GM23338 (cell line): ENCODE measurements at regions not wholly inside any gene's neighbourhood (a gene's known extent, or its start where the extent isn't known, plus 50 kb on each side); places are given as distances from the start of the nearest gene placed in this dataset.

Experiments
- ATAC-seq: fragments of 200-7000 bp; cut with Tn5 transposase; 3 replicates; pipeline ENCODE4 v1.9.1; 2020
- DNase-seq: peaks from one replicate; pipeline ENCODE4 v3.0.0-alpha.2; 2015; ENCODE audit warnings: low spot score
- H2AFZ ChIP-seq: fragments of 200-600 bp; sonication (generic); 2 replicates; pipeline ENCODE4 v1.8.0; 2016; ENCODE audit warnings: antibody characterized with exemption, mild to moderate bottlenecking, moderate library complexity
- H3F3A ChIP-seq: fragments of 200-600 bp; sonication (generic); replicated peaks from 2 replicates; pipeline ENCODE4 v1.8.0; 2017; ENCODE audit warnings: antibody characterized with exemption, mixed run types, low read depth
- H3K27ac ChIP-seq: fragments of 200-600 bp; sonication (generic); 2 replicates; pipeline ENCODE4 v1.6.1; 2016; ENCODE audit warnings: low read depth
- H3K27me3 ChIP-seq: fragments of 200-600 bp; sonication (generic); 2 replicates; pipeline ENCODE4 v1.8.0; 2016; ENCODE audit warnings: mild to moderate bottlenecking, mixed run types, moderate library complexity; ENCODE audit not compliant: insufficient read depth
- H3K36me3 ChIP-seq: fragments of 200-600 bp; sonication (generic); 2 replicates; pipeline ENCODE4 v1.8.0; 2016; ENCODE audit warnings: mild to moderate bottlenecking; ENCODE audit not compliant: insufficient read depth
- H3K4me1 ChIP-seq: fragments of 200-600 bp; sonication (generic); 2 replicates; pipeline ENCODE4 v1.8.0; 2016; ENCODE audit warnings: mild to moderate bottlenecking, moderate library complexity; ENCODE audit not compliant: insufficient read depth
- H3K4me2 ChIP-seq: fragments of 200-600 bp; sonication (generic); 2 replicates; pipeline ENCODE4 v1.7.1; 2017; ENCODE audit warnings: mixed run types
- H3K4me3 ChIP-seq: fragments of 200-600 bp; sonication (generic); 2 replicates; pipeline ENCODE4 v1.6.1; 2016; ENCODE audit warnings: mixed run types
- H3K79me2 ChIP-seq: fragments of 200-600 bp; sonication (generic); replicated peaks from 2 replicates; pipeline ENCODE4 v1.8.0; 2017; ENCODE audit warnings: mild to moderate bottlenecking; ENCODE audit not compliant: insufficient read depth
- H3K9me2 ChIP-seq: fragments of 200-600 bp; sonication (generic); 2 replicates; pipeline ENCODE4 v1.8.0; 2017; ENCODE audit not compliant: insufficient read depth
- H4K20me1 ChIP-seq: fragments of 200-600 bp; sonication (generic); replicated peaks from 2 replicates; pipeline ENCODE4 v1.8.0; 2017; ENCODE audit warnings: mild to moderate bottlenecking; ENCODE audit not compliant: insufficient read depth
- H3K27ac Mint-ChIP-seq: 2 replicates; pipeline ENCODE4 v1.8.0; 2020; ENCODE audit warnings: inconsistent platforms, mild to moderate bottlenecking, moderate library complexity, mixed read lengths
- H3K27me3 Mint-ChIP-seq: 3 replicates; pipeline ENCODE4 v1.8.0; 2022; ENCODE audit warnings: low read depth, mild to moderate bottlenecking, moderate library complexity, mixed read lengths, inconsistent platforms; ENCODE audit not compliant: insufficient read depth, poor library complexity
- H3K36me3 Mint-ChIP-seq: 3 replicates; pipeline ENCODE4 v1.8.0; 2021; ENCODE audit warnings: low read depth, mild to moderate bottlenecking, inconsistent platforms, moderate library complexity, mixed read lengths
- H3K4me1 Mint-ChIP-seq: 3 replicates; pipeline ENCODE4 v1.8.0; 2020; ENCODE audit warnings: mild to moderate bottlenecking, inconsistent platforms, mixed read lengths
- H3K4me3 Mint-ChIP-seq: 3 replicates; pipeline ENCODE4 v1.8.0; 2021; ENCODE audit warnings: moderate library complexity, mild to moderate bottlenecking, inconsistent platforms, mixed read lengths
- H3K9me3 Mint-ChIP-seq: 3 replicates; pipeline ENCODE4 v1.8.0; 2020; ENCODE audit warnings: moderate library complexity, mild to moderate bottlenecking, inconsistent platforms, mixed read lengths
- EZH2phosphoT487 ChIP-seq: fragments of 200-600 bp; sonication (generic); IDR thresholded peaks from one replicate; pipeline ENCODE4 v1.8.1; 2018; ENCODE audit warnings: antibody characterized with exemption; ENCODE audit not compliant: unreplicated experiment
- NANOG ChIP-seq: IDR thresholded peaks from 2 replicates; pipeline ENCODE4 v1.6.1; 2016; ENCODE audit warnings: antibody characterized with exemption, borderline replicate concordance
- REST ChIP-seq: IDR thresholded peaks from one replicate; pipeline ENCODE4 v1.6.1; 2018; ENCODE audit warnings: antibody characterized with exemption; ENCODE audit not compliant: unreplicated experiment
- TF ChIP-seq, protein P1 (sequence below): fragments of 250-450 bp; sonication (Bioruptor Pico); IDR thresholded peaks from 2 replicates; pipeline ENCODE4 v1.5.0; 2020; ENCODE audit warnings: mild to moderate bottlenecking, moderate library complexity
- TF ChIP-seq, protein P2 (sequence below): IDR thresholded peaks from 2 replicates; pipeline ENCODE4 v1.6.1; 2016; ENCODE audit warnings: antibody characterized with exemption
- TF ChIP-seq, protein P3 (sequence below), 2 experiments: fragments of 200-600 bp in 1 of 2; sonication (generic) in 1 of 2; conservative IDR thresholded peaks; 2 replicates each; pipeline versions ENCODE4 v1.5.1 to v1.6.1; 2016 to 2017; ENCODE audit warnings: antibody characterized with exemption in 2 of 2, low read depth in 2 of 2, mild to moderate bottlenecking in 2 of 2, moderate library complexity in 1 of 2

DNA sequence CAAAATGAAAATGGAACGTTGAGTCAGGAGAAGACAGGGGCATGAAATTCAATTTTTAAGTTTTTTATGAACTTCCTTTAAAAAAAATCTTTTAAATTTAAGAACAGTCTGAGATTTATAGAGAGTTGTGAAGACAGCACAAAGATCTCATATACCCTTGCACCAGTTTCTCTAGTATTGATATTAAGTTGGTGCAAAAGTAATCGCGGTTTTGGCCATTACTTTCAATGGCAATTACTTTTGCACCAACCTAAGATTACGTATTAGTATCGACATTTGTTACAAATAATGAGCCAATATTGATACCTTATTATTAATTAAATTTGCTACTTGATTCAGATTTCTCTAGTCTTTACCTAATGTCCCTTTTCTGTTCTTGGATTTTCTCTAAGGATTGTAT lies 684.4 kb upstream of the CDH8 start (continued):
- TF ChIP-seq, protein P1, sequence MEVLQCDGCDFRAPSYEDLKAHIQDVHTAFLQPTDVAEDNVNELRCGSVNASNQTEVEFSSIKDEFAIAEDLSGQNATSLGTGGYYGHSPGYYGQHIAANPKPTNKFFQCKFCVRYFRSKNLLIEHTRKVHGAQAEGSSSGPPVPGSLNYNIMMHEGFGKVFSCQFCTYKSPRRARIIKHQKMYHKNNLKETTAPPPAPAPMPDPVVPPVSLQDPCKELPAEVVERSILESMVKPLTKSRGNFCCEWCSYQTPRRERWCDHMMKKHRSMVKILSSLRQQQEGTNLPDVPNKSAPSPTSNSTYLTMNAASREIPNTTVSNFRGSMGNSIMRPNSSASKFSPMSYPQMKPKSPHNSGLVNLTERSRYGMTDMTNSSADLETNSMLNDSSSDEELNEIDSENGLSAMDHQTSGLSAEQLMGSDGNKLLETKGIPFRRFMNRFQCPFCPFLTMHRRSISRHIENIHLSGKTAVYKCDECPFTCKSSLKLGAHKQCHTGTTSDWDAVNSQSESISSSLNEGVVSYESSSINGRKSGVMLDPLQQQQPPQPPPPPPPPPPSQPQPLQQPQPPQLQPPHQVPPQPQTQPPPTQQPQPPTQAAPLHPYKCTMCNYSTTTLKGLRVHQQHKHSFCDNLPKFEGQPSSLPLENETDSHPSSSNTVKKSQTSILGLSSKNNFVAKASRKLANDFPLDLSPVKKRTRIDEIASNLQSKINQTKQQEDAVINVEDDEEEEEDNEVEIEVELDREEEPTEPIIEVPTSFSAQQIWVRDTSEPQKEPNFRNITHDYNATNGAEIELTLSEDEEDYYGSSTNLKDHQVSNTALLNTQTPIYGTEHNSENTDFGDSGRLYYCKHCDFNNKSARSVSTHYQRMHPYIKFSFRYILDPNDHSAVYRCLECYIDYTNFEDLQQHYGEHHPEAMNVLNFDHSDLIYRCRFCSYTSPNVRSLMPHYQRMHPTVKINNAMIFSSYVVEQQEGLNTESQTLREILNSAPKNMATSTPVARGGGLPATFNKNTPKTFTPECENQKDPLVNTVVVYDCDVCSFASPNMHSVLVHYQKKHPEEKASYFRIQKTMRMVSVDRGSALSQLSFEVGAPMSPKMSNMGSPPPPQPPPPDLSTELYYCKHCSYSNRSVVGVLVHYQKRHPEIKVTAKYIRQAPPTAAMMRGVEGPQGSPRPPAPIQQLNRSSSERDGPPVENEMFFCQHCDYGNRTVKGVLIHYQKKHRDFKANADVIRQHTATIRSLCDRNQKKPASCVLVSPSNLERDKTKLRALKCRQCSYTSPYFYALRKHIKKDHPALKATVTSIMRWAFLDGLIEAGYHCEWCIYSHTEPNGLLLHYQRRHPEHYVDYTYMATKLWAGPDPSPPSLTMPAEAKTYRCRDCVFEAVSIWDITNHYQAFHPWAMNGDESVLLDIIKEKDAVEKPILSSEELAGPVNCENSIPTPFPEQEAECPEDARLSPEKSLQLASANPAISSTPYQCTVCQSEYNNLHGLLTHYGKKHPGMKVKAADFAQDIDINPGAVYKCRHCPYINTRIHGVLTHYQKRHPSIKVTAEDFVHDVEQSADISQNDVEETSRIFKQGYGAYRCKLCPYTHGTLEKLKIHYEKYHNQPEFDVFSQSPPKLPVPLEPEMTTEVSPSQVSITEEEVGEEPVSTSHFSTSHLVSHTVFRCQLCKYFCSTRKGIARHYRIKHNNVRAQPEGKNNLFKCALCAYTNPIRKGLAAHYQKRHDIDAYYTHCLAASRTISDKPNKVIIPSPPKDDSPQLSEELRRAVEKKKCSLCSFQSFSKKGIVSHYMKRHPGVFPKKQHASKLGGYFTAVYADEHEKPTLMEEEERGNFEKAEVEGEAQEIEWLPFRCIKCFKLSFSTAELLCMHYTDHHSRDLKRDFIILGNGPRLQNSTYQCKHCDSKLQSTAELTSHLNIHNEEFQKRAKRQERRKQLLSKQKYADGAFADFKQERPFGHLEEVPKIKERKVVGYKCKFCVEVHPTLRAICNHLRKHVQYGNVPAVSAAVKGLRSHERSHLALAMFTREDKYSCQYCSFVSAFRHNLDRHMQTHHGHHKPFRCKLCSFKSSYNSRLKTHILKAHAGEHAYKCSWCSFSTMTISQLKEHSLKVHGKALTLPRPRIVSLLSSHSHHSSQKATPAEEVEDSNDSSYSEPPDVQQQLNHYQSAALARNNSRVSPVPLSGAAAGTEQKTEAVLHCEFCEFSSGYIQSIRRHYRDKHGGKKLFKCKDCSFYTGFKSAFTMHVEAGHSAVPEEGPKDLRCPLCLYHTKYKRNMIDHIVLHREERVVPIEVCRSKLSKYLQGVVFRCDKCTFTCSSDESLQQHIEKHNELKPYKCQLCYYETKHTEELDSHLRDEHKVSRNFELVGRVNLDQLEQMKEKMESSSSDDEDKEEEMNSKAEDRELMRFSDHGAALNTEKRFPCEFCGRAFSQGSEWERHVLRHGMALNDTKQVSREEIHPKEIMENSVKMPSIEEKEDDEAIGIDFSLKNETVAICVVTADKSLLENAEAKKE (CRISPR knock-in tag), result no peak
- TF ChIP-seq, protein P2, sequence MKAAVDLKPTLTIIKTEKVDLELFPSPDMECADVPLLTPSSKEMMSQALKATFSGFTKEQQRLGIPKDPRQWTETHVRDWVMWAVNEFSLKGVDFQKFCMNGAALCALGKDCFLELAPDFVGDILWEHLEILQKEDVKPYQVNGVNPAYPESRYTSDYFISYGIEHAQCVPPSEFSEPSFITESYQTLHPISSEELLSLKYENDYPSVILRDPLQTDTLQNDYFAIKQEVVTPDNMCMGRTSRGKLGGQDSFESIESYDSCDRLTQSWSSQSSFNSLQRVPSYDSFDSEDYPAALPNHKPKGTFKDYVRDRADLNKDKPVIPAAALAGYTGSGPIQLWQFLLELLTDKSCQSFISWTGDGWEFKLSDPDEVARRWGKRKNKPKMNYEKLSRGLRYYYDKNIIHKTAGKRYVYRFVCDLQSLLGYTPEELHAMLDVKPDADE, result no peak

DNA sequence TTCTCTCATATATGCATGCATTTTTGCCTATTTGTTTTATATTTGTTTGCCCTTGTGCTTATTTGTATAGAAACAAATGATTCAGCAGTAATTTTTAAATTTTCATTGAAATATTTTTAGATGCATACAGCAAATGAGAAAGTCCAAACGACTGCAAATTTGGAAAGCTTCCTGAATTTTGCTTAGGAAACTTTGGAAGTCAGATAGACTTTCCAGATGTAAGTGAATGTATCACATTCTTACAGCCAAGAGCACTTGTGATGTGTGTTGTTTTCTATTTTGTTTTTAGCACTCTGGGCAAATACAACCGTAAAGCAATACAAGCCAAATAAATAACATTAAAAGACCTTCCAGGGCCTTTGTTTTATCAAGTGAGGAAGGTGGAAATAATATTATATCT lies 680.8 kb upstream of the CDH8 start:
- DNase-seq (no peak), ATAC-seq (no peak)
- no peaks in the 10 kb centered on the region; the same call in 1 of the 3 replicates for H3K9me3 Mint-ChIP-seq
- Histone ChIP-seq H4K20me1 (no peaks in the 10 kb centered on the region), H3K9me2 (no peaks in the 10 kb centered on the region; the same call in 1 of the 2 replicates), H3K27ac (no peak overlapping the region), H3K36me3 (no peaks in the 10 kb centered on the region), H3K4me2 (no peak overlapping the region), H3F3A (no peaks in the 10 kb centered on the region), H3K4me3 (no peak overlapping the region), H2AFZ (no peak overlapping the region), H3K4me1 (no peaks in the 10 kb centered on the region), H3K79me2 (no peaks in the 10 kb centered on the region), H3K27me3 (no peaks in the 10 kb centered on the region)
- no peaks in the 10 kb centered on the region for H3K36me3 Mint-ChIP-seq
- no peak overlapping the region for H3K27ac Mint-ChIP-seq
- no peaks in the 10 kb centered on the region for H3K27me3 Mint-ChIP-seq
- H3K4me3 Mint-ChIP-seq, result no peak overlapping the region
- TF ChIP-seq REST (no peak), NANOG (no peak), EZH2phosphoT487 (no peak)
- TF ChIP-seq, protein P3, sequence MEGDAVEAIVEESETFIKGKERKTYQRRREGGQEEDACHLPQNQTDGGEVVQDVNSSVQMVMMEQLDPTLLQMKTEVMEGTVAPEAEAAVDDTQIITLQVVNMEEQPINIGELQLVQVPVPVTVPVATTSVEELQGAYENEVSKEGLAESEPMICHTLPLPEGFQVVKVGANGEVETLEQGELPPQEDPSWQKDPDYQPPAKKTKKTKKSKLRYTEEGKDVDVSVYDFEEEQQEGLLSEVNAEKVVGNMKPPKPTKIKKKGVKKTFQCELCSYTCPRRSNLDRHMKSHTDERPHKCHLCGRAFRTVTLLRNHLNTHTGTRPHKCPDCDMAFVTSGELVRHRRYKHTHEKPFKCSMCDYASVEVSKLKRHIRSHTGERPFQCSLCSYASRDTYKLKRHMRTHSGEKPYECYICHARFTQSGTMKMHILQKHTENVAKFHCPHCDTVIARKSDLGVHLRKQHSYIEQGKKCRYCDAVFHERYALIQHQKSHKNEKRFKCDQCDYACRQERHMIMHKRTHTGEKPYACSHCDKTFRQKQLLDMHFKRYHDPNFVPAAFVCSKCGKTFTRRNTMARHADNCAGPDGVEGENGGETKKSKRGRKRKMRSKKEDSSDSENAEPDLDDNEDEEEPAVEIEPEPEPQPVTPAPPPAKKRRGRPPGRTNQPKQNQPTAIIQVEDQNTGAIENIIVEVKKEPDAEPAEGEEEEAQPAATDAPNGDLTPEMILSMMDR (conservative IDR thresholded peaks at IDR 0.05; ENCODE audit: low read depth in 2 of 2), result no peak
- H3K4me1 Mint-ChIP-seq, result peaks cover 3% of the 10 kb centered on the region; the same call in 1 of the 3 replicates
